ENCODE measurements at regions not wholly inside any gene's neighbourhood (a gene's known extent, or its start where the extent isn't known, plus 50 kb on each side); places are given as distances from the start of the nearest gene placed in this dataset.

DNA sequence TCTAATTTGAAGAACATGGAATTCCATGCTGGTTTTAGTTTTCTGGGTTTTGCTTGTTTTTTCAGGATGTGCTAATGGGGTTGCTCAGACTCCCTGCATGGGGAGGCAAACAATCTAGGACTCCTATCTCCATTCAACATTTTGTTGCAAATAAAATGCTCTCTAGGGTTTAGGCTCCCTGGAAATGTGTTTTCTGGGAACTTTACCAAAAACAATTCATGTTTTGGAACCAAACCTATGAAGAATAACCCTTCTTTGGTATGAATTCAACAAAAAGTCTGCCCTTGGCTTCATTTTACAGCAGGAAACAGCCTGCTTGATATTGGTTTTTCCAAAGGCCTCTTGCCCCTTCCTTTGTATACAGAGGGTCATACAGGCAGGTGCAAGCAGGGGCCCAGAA is 217.7 kb downstream of the FOXA2 start:
- DNase-seq = no peak

GRCh38 chr20:22354647-22355046 is 229.7 kb downstream of the FOXA2 start:
- DNase-seq = no peak

DNA sequence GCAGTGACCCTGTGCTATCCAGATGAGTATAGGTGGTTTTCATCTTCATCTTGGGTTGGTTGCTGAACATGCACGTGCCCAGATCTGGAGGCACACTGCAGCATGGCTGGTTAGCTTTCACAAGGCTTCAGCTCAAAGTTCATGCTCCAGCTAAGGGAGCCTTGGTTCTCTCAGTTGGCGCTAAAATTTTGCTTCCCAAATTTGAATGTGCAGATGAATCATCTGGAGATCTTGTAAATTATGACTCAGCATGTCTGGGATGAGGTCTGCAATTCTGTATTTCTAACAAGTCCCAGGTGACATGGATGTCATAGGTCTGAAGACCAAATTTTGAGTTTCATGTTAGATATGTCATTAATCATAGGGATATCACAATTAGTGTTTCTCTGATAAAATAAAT is 230.8 kb downstream of the FOXA2 start:
- DNase-seq = no peak

DNA sequence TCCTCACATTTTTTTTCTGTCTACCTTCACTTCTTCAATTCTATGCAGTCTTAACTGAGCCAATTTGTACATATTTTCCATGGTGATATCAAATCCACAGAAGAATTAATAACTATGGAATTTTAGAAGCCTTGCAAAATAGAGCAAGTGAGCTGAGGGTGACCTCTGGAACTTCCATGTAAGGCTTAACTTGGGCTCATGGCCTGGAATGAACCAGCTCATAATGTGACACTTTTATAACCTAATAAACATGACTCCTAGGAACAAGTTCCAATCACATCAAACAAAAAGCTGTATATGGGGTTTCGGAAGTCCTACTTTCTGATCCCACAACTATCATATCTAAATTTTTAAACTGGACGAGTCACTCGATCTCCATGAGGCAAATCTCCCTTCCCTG is 232.4 kb downstream of the FOXA2 start:
- DNase-seq = no peak

DNA sequence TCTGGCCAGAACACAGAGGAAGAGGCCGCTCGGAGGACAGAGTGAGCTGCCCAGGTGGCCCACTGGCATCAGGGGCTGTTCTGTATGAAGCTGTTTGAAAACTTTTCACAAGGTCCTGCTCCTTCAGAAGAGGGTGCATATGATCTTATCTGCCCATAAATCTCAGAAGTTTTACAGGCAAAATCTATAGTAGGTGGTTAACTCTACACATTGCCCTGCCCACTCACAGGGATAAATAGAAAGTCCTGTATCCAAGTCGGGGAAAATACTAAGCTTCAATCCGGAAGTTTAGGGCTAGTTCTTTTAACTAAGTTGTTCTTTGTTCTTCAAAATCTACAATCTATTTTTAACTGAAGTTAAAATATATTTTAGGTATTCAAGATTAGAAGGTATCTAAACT is 233.7 kb downstream of the FOXA2 start:
- DNase-seq = no peak

DNA sequence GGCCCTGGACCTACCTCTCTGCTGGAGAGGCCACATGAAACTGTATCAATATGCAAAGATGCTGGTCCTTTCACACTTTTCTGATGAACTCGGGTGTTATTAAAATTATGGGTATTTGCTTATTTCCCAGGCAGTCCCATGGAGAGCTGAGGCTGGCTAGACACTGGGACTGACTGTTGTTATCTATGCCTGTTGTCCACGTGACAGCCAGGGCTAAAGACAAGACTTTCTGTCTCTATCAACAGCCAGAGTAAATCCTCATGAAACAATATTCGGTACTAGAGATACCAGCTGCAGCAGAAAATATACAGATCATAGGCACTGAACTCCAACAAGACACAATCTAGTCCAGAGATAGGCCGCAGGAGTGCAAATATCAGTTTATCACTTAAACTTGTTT is 236.4 kb downstream of the FOXA2 start:
- DNase-seq = no peak

GRCh38 chr20:22346716-22347115 is 237.7 kb downstream of the FOXA2 start:
- no peak for DNase-seq

DNA sequence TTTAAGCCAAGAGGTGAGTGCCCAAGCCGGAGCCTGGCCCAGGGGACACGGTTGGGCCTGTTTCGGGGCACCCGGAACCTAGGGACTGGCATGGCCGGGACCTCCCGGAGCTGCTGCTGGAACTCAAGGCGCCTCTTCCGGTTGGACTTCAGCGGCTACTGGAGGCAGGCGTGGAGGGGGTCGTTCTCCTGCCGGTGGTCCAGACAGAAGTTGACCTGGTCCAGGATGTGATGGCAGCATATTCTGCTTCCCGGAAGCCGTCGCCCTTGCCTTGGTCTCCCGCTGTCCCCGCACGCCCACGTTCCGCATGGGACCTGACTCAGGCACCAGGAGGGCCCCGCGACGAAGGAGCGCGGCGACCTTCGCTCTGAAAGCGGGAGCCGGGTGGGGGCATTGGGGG is 240.8 kb downstream of the FOXA2 start:
- no peak for DNase-seq

DNA sequence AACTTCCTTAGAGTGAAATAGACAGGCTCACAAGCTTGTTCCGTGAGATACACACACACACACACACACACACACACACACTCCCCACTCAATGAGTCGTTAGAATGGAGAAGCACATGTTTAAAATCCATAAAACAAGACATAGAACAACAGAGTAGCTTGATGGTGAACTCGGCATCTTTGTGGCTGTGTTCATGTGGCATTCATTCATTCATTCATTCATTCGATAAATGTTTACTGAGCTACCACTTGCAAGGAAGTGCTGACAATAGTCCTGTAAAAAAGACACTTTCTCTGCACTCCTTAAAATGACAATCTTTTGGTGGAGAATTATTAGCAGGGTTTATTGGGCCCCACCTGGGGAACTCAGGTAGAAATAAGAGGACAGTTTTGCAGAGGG is 242.0 kb downstream of the FOXA2 start:
- DNase-seq = no peak

GRCh38 chr20:22341508-22341907 is 242.9 kb downstream of the FOXA2 start:
- DNase-seq = no peak

- no peak for DNase-seq
Observed at GRCh38 chr20:22339946-22340345, 244.4 kb downstream of the FOXA2 start.

- DNase-seq = no peak
Observed at GRCh38 chr20:22339091-22339881, 245.1 kb downstream of the FOXA2 start.

- no peak for DNase-seq
Observed at GRCh38 chr20:22338140-22338708, 246.1 kb downstream of the FOXA2 start.

GRCh38 chr20:22335210-22335609 is 249.2 kb downstream of the FOXA2 start:
- no peak for DNase-seq

DNA sequence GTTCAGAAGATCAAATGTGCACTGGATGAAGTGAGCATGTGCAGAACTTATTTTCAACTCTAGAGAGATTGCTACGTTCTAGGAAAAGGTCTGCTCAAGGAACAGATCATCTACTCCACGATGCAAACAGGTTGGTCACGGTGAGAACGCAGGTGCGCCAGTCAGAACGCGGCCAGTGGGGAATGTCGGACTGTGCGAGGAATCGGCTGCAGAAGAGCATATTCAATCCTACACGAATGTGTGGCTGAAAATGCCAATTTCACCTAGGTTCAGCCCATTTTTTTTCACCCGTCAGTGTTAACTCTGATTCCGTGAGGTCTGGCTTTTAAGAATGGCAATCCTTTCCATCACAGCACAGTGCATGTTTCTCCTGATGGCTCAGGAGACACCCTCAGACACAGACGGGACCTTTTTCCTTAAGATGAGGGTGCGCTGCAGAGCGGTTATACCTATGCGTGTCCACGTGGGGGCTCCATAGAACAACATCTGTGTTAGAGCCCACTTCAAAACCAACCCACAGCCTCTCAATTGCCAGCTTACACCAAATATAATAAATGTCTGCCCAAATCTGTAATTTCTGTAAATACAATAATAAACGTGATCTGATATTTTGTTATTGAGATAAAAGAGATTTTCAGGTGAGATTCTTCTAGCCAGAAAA is 250.4 kb downstream of the FOXA2 start:
- DNase-seq = no peak

DNA sequence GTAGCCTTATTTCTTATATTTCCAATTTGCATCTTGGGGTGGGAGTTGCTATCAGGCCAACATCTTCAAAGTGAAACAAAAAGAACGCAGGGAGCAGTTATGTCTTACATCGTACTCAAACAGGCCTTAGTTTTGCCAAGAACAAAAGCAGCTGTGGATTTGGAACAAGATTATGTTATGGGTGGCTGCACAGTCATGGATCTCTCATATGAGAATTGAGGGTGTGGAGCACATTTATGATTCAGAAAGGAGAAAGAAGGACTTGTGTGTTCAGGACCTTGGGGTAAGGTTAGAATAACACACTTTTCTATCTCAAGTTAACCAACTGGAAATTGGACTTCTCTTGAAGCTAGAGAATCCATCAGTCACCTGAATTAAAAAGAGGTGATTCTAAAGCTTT is 259.9 kb downstream of the FOXA2 start:
- DNase-seq = no peak

GRCh38 chr20:22322513-22322912 is 261.9 kb downstream of the FOXA2 start:
- no peak for DNase-seq

DNA sequence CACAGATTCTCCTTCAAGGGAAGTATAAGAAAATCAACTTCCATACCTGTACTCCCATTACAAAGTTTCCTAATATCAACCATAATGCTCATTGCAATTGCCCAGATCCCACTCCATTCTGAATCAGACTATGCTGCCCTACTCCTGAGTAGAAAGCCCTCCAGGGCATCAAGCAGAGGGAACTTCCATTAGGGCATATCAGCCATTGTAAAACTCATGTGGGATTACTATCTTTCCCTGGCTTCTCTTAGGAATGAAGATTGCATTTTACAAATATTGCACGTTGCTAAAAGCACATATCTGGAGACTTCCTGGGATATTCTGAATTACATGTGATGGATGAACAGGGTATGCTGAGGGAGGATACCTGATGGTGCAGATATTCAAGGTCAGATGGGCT is 263.2 kb downstream of the FOXA2 start:
- DNase-seq = no peak

GRCh38 chr20:22320245-22320915 is 264.0 kb downstream of the FOXA2 start:
- DNase-seq = no peak

- no peak for DNase-seq
Observed at GRCh38 chr20:22315771-22316170, 268.6 kb downstream of the FOXA2 start.

- no peak for DNase-seq
Observed at GRCh38 chr20:22315073-22315472, 269.3 kb downstream of the FOXA2 start.

DNA sequence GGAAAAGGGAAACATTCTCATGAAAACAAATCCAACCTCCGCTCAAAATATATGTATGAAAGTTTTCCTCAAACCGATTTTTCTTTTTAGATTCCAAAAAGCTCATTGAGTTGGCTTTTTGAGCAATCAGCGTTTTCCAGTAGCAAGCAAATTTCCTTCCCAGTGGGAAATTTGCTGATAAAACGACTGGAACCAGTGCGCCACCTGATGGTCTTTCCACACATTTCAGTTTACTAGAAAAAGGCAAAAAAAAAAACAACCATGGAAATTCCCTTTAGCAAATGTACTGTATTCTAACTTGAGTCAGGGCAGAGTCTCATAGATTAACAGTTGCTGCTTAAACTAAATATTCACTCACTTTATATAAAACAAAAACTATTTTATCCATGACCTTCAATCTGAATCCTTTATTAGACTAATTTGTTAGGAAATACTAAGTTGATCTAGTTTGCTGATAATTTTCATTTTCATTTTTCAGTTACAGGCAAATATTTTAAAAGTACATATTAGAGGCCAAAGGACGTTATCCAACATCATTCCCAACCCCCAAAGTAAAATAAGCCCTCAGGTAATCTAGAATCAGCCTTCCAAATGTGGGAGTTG is 271.5 kb downstream of the FOXA2 start:
- DNase-seq = no peak

GRCh38 chr20:22308934-22309333 is 275.4 kb downstream of the FOXA2 start:
- no peak for DNase-seq
